SK-N-SH (cell line): ENCODE measurements at regions not wholly inside any gene's neighbourhood (a gene's known extent, or its start where the extent isn't known, plus 50 kb on each side); places are given as distances from the start of the nearest gene placed in this dataset.

Source experiments
- EZH2phosphoT487 ChIP-seq: fragments of 200-600 bp; sonication (generic); IDR thresholded peaks from 2 replicates; pipeline ENCODE4 v1.6.1; 2017; ENCODE audit warnings: low read depth, mixed run types, mild to moderate bottlenecking, antibody characterized with exemption, moderate library complexity, borderline replicate concordance
- REST ChIP-seq: IDR thresholded peaks from 2 replicates; pipeline ENCODE4 v1.6.1; 2012; ENCODE audit warnings: mild to moderate bottlenecking, low read depth, low read length, moderate library complexity
- TAF1 ChIP-seq: IDR thresholded peaks from 2 replicates; pipeline ENCODE4 v1.6.1; 2012; ENCODE audit warnings: low read depth, mild to moderate bottlenecking, low read length, moderate library complexity, borderline replicate concordance
- USF1 ChIP-seq: IDR thresholded peaks from 2 replicates; pipeline ENCODE4 v1.4.0; 2012; ENCODE audit warnings: low read depth, borderline replicate concordance
- TF ChIP-seq, protein P1 (sequence below): fragments of 200-600 bp; sonication (generic); IDR thresholded peaks from 2 replicates; pipeline ENCODE4 v1.6.1; 2017; ENCODE audit warnings: antibody characterized with exemption, mild to moderate bottlenecking, moderate library complexity
- TF ChIP-seq, protein P2 (sequence below): IDR thresholded peaks from 2 replicates; pipeline ENCODE4; 2012
- TF ChIP-seq, protein P3 (sequence below): fragments of 150-350 bp; IDR thresholded peaks from 2 replicates; pipeline ENCODE4 v1.6.1; 2017; ENCODE audit warnings: antibody characterized with exemption, low read length, low read depth, borderline replicate concordance

- TF ChIP-seq USF1, result no peak
- TF ChIP-seq, protein P1, sequence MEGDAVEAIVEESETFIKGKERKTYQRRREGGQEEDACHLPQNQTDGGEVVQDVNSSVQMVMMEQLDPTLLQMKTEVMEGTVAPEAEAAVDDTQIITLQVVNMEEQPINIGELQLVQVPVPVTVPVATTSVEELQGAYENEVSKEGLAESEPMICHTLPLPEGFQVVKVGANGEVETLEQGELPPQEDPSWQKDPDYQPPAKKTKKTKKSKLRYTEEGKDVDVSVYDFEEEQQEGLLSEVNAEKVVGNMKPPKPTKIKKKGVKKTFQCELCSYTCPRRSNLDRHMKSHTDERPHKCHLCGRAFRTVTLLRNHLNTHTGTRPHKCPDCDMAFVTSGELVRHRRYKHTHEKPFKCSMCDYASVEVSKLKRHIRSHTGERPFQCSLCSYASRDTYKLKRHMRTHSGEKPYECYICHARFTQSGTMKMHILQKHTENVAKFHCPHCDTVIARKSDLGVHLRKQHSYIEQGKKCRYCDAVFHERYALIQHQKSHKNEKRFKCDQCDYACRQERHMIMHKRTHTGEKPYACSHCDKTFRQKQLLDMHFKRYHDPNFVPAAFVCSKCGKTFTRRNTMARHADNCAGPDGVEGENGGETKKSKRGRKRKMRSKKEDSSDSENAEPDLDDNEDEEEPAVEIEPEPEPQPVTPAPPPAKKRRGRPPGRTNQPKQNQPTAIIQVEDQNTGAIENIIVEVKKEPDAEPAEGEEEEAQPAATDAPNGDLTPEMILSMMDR, result no peak
- no peak for TF ChIP-seq REST
- TF ChIP-seq, protein P2, sequence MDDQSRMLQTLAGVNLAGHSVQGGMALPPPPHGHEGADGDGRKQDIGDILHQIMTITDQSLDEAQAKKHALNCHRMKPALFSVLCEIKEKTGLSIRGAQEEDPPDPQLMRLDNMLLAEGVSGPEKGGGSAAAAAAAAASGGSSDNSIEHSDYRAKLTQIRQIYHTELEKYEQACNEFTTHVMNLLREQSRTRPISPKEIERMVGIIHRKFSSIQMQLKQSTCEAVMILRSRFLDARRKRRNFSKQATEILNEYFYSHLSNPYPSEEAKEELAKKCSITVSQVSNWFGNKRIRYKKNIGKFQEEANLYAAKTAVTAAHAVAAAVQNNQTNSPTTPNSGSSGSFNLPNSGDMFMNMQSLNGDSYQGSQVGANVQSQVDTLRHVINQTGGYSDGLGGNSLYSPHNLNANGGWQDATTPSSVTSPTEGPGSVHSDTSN, result no peak
- no peak for TF ChIP-seq EZH2phosphoT487
- no peak for TF ChIP-seq TAF1
- TF ChIP-seq, protein P3, sequence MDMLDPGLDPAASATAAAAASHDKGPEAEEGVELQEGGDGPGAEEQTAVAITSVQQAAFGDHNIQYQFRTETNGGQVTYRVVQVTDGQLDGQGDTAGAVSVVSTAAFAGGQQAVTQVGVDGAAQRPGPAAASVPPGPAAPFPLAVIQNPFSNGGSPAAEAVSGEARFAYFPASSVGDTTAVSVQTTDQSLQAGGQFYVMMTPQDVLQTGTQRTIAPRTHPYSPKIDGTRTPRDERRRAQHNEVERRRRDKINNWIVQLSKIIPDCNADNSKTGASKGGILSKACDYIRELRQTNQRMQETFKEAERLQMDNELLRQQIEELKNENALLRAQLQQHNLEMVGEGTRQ, result no peak
These were observed 120.4 kb upstream of the SPRY4 start for GRCh38 chr5:142445266-142445665.
